T-helper 17 cell (primary cell): ENCODE measurements at regions not wholly inside any gene's neighbourhood (a gene's known extent, or its start where the extent isn't known, plus 50 kb on each side); places are given as distances from the start of the nearest gene placed in this dataset.

ENCODE experiments used
- ATAC-seq: fragments of 150-1000 bp; cut with Tn5 transposase; 2 replicates; pipeline ENCODE4 v1.10.0; 2021; ENCODE audit warnings: mild to moderate bottlenecking, moderate library complexity
- DNase-seq, 3 donors: peaks; one replicate each; pipeline versions ENCODE4 v3.0.0 to v3.0.0-alpha.2; 2020 to 2021
- H3K9me3 ChIP-seq: one replicate; pipeline ENCODE4 v1.7.0; 2013; ENCODE audit warnings: low read length, mild to moderate bottlenecking; ENCODE audit not compliant: control insufficient read depth, poor library complexity, severe bottlenecking
- H3K27ac Mint-ChIP-seq: one replicate; pipeline ENCODE4 v1.8.0; 2022; ENCODE audit warnings: mild to moderate bottlenecking, moderate library complexity, mixed read lengths
- H3K27me3 Mint-ChIP-seq: one replicate; pipeline ENCODE4 v1.8.0; 2022; ENCODE audit warnings: mixed read lengths
- H3K36me3 Mint-ChIP-seq: one replicate; pipeline ENCODE4 v1.8.0; 2022; ENCODE audit warnings: low read depth, mixed read lengths
- H3K4me1 Mint-ChIP-seq: one replicate; pipeline ENCODE4 v1.8.0; 2022; ENCODE audit warnings: mild to moderate bottlenecking, mixed read lengths
- H3K4me3 Mint-ChIP-seq: one replicate; pipeline ENCODE4 v1.8.0; 2022; ENCODE audit warnings: mild to moderate bottlenecking, moderate library complexity, mixed read lengths

GRCh38 chr1:213549982-213550381, 437.8 kb upstream of the PROX1 start:
- H3K4me1 Mint-ChIP-seq: no peaks in the 10 kb centered on the region
- H3K36me3 Mint-ChIP-seq: no peaks in the 10 kb centered on the region
- no peak for ATAC-seq
- no peak overlapping the region for H3K4me3 Mint-ChIP-seq
- H3K27me3 Mint-ChIP-seq: no peaks in the 10 kb centered on the region
- no peak overlapping the region for H3K27ac Mint-ChIP-seq
- DNase-seq: no peak
- no peaks in the 10 kb centered on the region for H3K9me3 ChIP-seq

GRCh38 chr1:213550804-213551203, 437.0 kb upstream of the PROX1 start:
- peaks cover 4% of the 10 kb centered on the region for H3K27me3 Mint-ChIP-seq
- DNase-seq (no peak), ATAC-seq (no peak)
- H3K36me3 Mint-ChIP-seq: no peaks in the 10 kb centered on the region
- H3K9me3 ChIP-seq: no peaks in the 10 kb centered on the region
- no peak overlapping the region for H3K27ac Mint-ChIP-seq
- no peak overlapping the region for H3K4me3 Mint-ChIP-seq
- H3K4me1 Mint-ChIP-seq: no peaks in the 10 kb centered on the region

- DNase-seq: no peak
- no peaks in the 10 kb centered on the region for H3K4me1 Mint-ChIP-seq
- H3K27ac Mint-ChIP-seq: no peak overlapping the region
- H3K36me3 Mint-ChIP-seq: no peaks in the 10 kb centered on the region
- no peaks in the 10 kb centered on the region for H3K9me3 ChIP-seq
- H3K27me3 Mint-ChIP-seq: peaks cover 4% of the 10 kb centered on the region
- no peak for ATAC-seq
- H3K4me3 Mint-ChIP-seq: no peak overlapping the region
Observed at GRCh38 chr1:213552045-213552444, 435.7 kb upstream of the PROX1 start.

GRCh38 chr1:213560226-213560625, 427.5 kb upstream of the PROX1 start:
- Mint-ChIP-seq H3K36me3 (no peaks in the 10 kb centered on the region), H3K27me3 (peaks cover 4% of the 10 kb centered on the region), H3K4me1 (no peaks in the 10 kb centered on the region)

GRCh38 chr1:213561870-213562269, 425.9 kb upstream of the PROX1 start:
- H3K27ac Mint-ChIP-seq: no peak overlapping the region
- ATAC-seq (no peak), DNase-seq (no peak)
- H3K36me3 Mint-ChIP-seq: no peaks in the 10 kb centered on the region
- H3K4me1 Mint-ChIP-seq: no peaks in the 10 kb centered on the region
- no peak overlapping the region for H3K4me3 Mint-ChIP-seq
- no peaks in the 10 kb centered on the region for H3K9me3 ChIP-seq
- no peaks in the 10 kb centered on the region for H3K27me3 Mint-ChIP-seq

More at GRCh38 chr1:213560226-213560625, 427.5 kb upstream of the PROX1 start:
- ATAC-seq (no peak), DNase-seq (no peak)
- H3K27ac Mint-ChIP-seq: no peak overlapping the region
- H3K9me3 ChIP-seq: no peaks in the 10 kb centered on the region
- no peak overlapping the region for H3K4me3 Mint-ChIP-seq

- no peak for DNase-seq
- Mint-ChIP-seq H3K4me3 (no peak overlapping the region), H3K27ac (no peak overlapping the region), H3K36me3 (no peaks in the 10 kb centered on the region), H3K4me1 (no peaks in the 10 kb centered on the region), H3K27me3 (no peaks in the 10 kb centered on the region)
- no peaks in the 10 kb centered on the region for H3K9me3 ChIP-seq
- no peak for ATAC-seq
Observed at GRCh38 chr1:213564215-213564659, 423.5 kb upstream of the PROX1 start.

GRCh38 chr1:213568929-213569815, 418.6 kb upstream of the PROX1 start:
- Mint-ChIP-seq H3K36me3 (no peaks in the 10 kb centered on the region), H3K27me3 (peaks cover 6% of the 10 kb centered on the region), H3K4me1 (no peaks in the 10 kb centered on the region), H3K27ac (no peak overlapping the region), H3K4me3 (no peak overlapping the region)
- no peak for ATAC-seq
- no peak for DNase-seq
- no peaks in the 10 kb centered on the region for H3K9me3 ChIP-seq

GRCh38 chr1:213569816-213570150, 418.0 kb upstream of the PROX1 start:
- no peak for DNase-seq
- no peak for ATAC-seq
- Mint-ChIP-seq H3K36me3 (peaks cover 2% of the 10 kb centered on the region), H3K4me1 (no peaks in the 10 kb centered on the region), H3K27me3 (peaks cover 6% of the 10 kb centered on the region), H3K4me3 (no peak overlapping the region), H3K27ac (no peak overlapping the region)
- no peaks in the 10 kb centered on the region for H3K9me3 ChIP-seq

GRCh38 chr1:213570487-213570886, 417.3 kb upstream of the PROX1 start:
- Mint-ChIP-seq H3K27me3 (peaks cover 6% of the 10 kb centered on the region), H3K36me3 (peaks cover 2% of the 10 kb centered on the region), H3K27ac (no peak overlapping the region), H3K4me1 (no peaks in the 10 kb centered on the region), H3K4me3 (no peak overlapping the region)
- ATAC-seq (no peak), DNase-seq (no peak)
- H3K9me3 ChIP-seq: no peaks in the 10 kb centered on the region

- Mint-ChIP-seq H3K4me3 (no peak overlapping the region), H3K36me3 (peaks cover 2% of the 10 kb centered on the region), H3K27me3 (peaks cover 6% of the 10 kb centered on the region), H3K27ac (no peak overlapping the region), H3K4me1 (no peaks in the 10 kb centered on the region)
- ATAC-seq (no peak), DNase-seq (no peak)
- H3K9me3 ChIP-seq: no peaks in the 10 kb centered on the region
Observed at GRCh38 chr1:213571419-213571818, 416.4 kb upstream of the PROX1 start.

- H3K9me3 ChIP-seq: no peaks in the 10 kb centered on the region
- Mint-ChIP-seq H3K27me3 (peaks cover 6% of the 10 kb centered on the region), H3K36me3 (peaks cover 2% of the 10 kb centered on the region), H3K4me3 (no peak overlapping the region), H3K27ac (no peak overlapping the region), H3K4me1 (no peaks in the 10 kb centered on the region)
- ATAC-seq (no peak), DNase-seq (no peak)
Observed at GRCh38 chr1:213571843-213572242, 415.9 kb upstream of the PROX1 start.

- H3K4me3 Mint-ChIP-seq: no peak overlapping the region
- H3K4me1 Mint-ChIP-seq: no peaks in the 10 kb centered on the region
Observed at GRCh38 chr1:213572912-213573647, 414.7 kb upstream of the PROX1 start.

GRCh38 chr1:213573648-213574009, 414.1 kb upstream of the PROX1 start:
- DNase-seq (no peak), ATAC-seq (no peak)
- Mint-ChIP-seq H3K36me3 (peaks cover 2% of the 10 kb centered on the region), H3K4me3 (no peak overlapping the region), H3K27me3 (peaks cover 6% of the 10 kb centered on the region), H3K4me1 (no peaks in the 10 kb centered on the region), H3K27ac (no peak overlapping the region)
- H3K9me3 ChIP-seq: no peaks in the 10 kb centered on the region

More at GRCh38 chr1:213572912-213573647, 414.7 kb upstream of the PROX1 start:
- H3K9me3 ChIP-seq: no peaks in the 10 kb centered on the region
- no peak overlapping the region for H3K27ac Mint-ChIP-seq
- peaks cover 2% of the 10 kb centered on the region for H3K36me3 Mint-ChIP-seq
- DNase-seq (no peak), ATAC-seq (no peak)
- peaks cover 6% of the 10 kb centered on the region for H3K27me3 Mint-ChIP-seq
